AG04449 (cell line): ENCODE measurements at regions not wholly inside any gene's neighbourhood (a gene's known extent, or its start where the extent isn't known, plus 50 kb on each side); places are given as distances from the start of the nearest gene placed in this dataset.

Experiments used
- CTCF ChIA-PET: fragments of 350-600 bp; formaldehyde crosslinking; extraction: SDS; loops from one replicate; lab custom pipeline; 2021; ENCODE audit warnings: antibody characterized with exemption; lab: Yijun Ruan, JAX
- POLR2A ChIA-PET: fragments of 400-600, 350-600 bp; formaldehyde crosslinking; extraction: SDS; loops from one replicate; lab custom pipeline; 2020; ENCODE audit warnings: antibody characterized with exemption, inconsistent platforms; lab: Yijun Ruan, JAX
- DNase-seq: peaks from one replicate; pipeline ENCODE4 v3.0.0-alpha.2; 2010; ENCODE audit warnings: low read depth, low spot score
- H3K4me3 ChIP-seq: 2 replicates; pipeline ENCODE4 v1.5.1; 2011; ENCODE audit warnings: low read depth, mild to moderate bottlenecking, control low read depth, low read length
- CTCF ChIP-seq: IDR thresholded peaks from one replicate; pipeline ENCODE4 v1.5.1; 2011; ENCODE audit warnings: mild to moderate bottlenecking, moderate library complexity, low read length, control low read depth, inconsistent platforms; ENCODE audit not compliant: insufficient read depth; ENCODE audit errors: missing control alignments

- no peak for TF ChIP-seq CTCF
- peak; percentile 12 for DNase-seq
- ChIA-PET CTCF (interaction anchor here (2.3 kb wide), 1 partner anchor 539 kb away, joined by 8 read pairs; no protein-coding TSS in a partner anchor), POLR2A (no interaction called here)
- no peak overlapping the region for H3K4me3 ChIP-seq
These were observed 199.0 kb upstream of the NUDT6 start for GRCh38 chr4:123121241-123121907.

- no peak overlapping the region for H3K4me3 ChIP-seq
- ChIA-PET POLR2A (no interaction called here), CTCF (interaction anchor here (0.7 to 2.0 kb wide), 12 partner anchors 9 to 1134 kb away, joined by 3 to 15 read pairs (median 4); partner anchors contain the start of gene SPRY1)
- no peak for TF ChIP-seq CTCF
- DNase-seq = no peak
These were observed 203.1 kb upstream of the NUDT6 start for GRCh38 chr4:123125477-123125876.

GRCh38 chr4:123127218-123127617 is 204.8 kb upstream of the NUDT6 start:
- TF ChIP-seq CTCF = no peak
- no peak for DNase-seq
- CTCF ChIA-PET = interaction anchor here (0.7 to 3.3 kb wide), 22 partner anchors 10 to 1121 kb away, joined by 3 to 29 read pairs (median 3); partner anchors contain the start of gene SPRY1

GRCh38 chr4:123127875-123128274 is 205.5 kb upstream of the NUDT6 start:
- TF ChIP-seq CTCF = no peak
- DNase-seq = no peak
- ChIA-PET CTCF (interaction anchor here (0.7 to 3.3 kb wide), 21 partner anchors 23 to 984 kb away, joined by 3 to 29 read pairs (median 4); partner anchors contain the start of gene SPRY1), POLR2A (no interaction called here)
- no peak overlapping the region for H3K4me3 ChIP-seq

More at GRCh38 chr4:123127218-123127617, 204.8 kb upstream of the NUDT6 start:
- POLR2A ChIA-PET = no interaction called here
- no peak overlapping the region for H3K4me3 ChIP-seq

- ChIA-PET CTCF (no interaction called here), POLR2A (no interaction called here)
- DNase-seq = no peak
- no peak overlapping the region for H3K4me3 ChIP-seq
- no peak for TF ChIP-seq CTCF
These were observed 211.1 kb upstream of the NUDT6 start for GRCh38 chr4:123133397-123134050.

- ChIA-PET POLR2A (no interaction called here), CTCF (no interaction called here)
- no peak for DNase-seq
- H3K4me3 ChIP-seq = no peak overlapping the region
- TF ChIP-seq CTCF = no peak
These were observed 222.2 kb upstream of the NUDT6 start for GRCh38 chr4:123144616-123145015.
